ENCODE measurements at regions not wholly inside any gene's neighbourhood (a gene's known extent, or its start where the extent isn't known, plus 50 kb on each side); places are given as distances from the start of the nearest gene placed in this dataset.

DNA sequence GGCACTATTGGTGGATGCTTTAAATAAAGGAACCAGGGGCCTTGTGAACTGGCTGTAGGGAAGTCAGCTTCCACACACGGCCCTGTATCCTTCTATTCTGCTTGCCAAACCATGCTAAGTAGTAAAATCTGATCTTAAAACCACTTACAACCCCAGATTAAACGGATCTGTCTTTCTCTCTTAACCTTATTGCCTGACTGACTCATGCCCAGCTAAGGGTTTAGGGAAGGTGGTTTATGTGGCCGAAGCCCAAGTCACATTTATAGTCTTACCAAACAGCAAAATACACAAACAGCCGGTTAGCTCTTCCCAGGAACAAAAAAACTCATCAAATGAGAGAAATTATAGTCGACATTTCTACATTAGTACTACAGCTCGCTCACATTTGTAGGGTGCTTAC, 988.4 kb upstream of the TENM3 start:
- H3K79me2 ChIP-seq (ENCODE audit: low read length): no peaks in the 10 kb centered on the region
- H3K27me3 ChIP-seq (ENCODE audit: low read length): no peaks in the 10 kb centered on the region
- no peak overlapping the region for H3K4me2 ChIP-seq (ENCODE audit: low read depth, low read length, poor library complexity, severe bottlenecking)
- no peak overlapping the region for H3K4me3 ChIP-seq (ENCODE audit: low read length)
- no peaks in the 10 kb centered on the region for H3K9me2 ChIP-seq (replicated peaks; ENCODE audit: insufficient read depth, low read length)
- H3K27ac ChIP-seq (ENCODE audit: low read length): no peak overlapping the region
- H3K9me3 ChIP-seq (ENCODE audit: low read length): no peaks in the 10 kb centered on the region
- no peaks in the 10 kb centered on the region for H3K36me3 ChIP-seq (ENCODE audit: insufficient read depth, low read length)
- DNase-seq: no peak
- no peak overlapping the region for H3K9ac ChIP-seq (ENCODE audit: low read length)
- H4K20me1 ChIP-seq (ENCODE audit: insufficient read depth, low read depth, low read length): no peaks in the 10 kb centered on the region
- no peaks in the 10 kb centered on the region for H3K4me1 ChIP-seq (ENCODE audit: low read length)
- H2AFZ ChIP-seq (ENCODE audit: low read length): no peak overlapping the region

DNA sequence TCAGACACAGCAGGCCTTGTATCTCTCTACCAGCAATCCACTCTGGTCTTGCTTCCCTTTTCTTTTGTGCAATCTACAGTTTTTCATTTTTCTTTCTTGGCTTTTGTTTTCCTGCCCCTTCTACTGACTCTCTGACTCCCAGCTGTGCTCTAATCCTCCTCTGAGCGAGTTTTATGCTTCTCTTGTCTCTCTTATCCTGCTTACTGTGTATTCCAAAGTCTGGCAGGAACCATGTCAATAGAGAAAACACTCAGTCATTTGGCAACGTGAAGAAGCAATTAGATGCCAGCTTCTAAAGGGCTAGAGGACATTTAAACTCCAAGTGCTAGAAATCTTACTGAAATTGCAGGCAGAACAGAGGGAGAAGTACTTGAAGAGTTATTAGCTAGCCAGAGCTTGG, 984.6 kb upstream of the TENM3 start:
- H4K20me1 ChIP-seq (ENCODE audit: insufficient read depth, low read depth, low read length): no peaks in the 10 kb centered on the region
- H3K9me2 ChIP-seq (replicated peaks; ENCODE audit: insufficient read depth, low read length): no peaks in the 10 kb centered on the region
- no peaks in the 10 kb centered on the region for H3K9me3 ChIP-seq (ENCODE audit: low read length)
- no peak for DNase-seq
- H3K4me1 ChIP-seq (ENCODE audit: low read length): no peaks in the 10 kb centered on the region
- no peak overlapping the region for H3K4me2 ChIP-seq (ENCODE audit: low read depth, low read length, poor library complexity, severe bottlenecking)
- H3K36me3 ChIP-seq (ENCODE audit: insufficient read depth, low read length): no peaks in the 10 kb centered on the region
- H2AFZ ChIP-seq (ENCODE audit: low read length): no peak overlapping the region
- no peak overlapping the region for H3K4me3 ChIP-seq (ENCODE audit: low read length)
- H3K27me3 ChIP-seq (ENCODE audit: low read length): no peaks in the 10 kb centered on the region
- no peak overlapping the region for H3K27ac ChIP-seq (ENCODE audit: low read length)
- H3K9ac ChIP-seq (ENCODE audit: low read length): no peak overlapping the region
- no peaks in the 10 kb centered on the region for H3K79me2 ChIP-seq (ENCODE audit: low read length)

DNA sequence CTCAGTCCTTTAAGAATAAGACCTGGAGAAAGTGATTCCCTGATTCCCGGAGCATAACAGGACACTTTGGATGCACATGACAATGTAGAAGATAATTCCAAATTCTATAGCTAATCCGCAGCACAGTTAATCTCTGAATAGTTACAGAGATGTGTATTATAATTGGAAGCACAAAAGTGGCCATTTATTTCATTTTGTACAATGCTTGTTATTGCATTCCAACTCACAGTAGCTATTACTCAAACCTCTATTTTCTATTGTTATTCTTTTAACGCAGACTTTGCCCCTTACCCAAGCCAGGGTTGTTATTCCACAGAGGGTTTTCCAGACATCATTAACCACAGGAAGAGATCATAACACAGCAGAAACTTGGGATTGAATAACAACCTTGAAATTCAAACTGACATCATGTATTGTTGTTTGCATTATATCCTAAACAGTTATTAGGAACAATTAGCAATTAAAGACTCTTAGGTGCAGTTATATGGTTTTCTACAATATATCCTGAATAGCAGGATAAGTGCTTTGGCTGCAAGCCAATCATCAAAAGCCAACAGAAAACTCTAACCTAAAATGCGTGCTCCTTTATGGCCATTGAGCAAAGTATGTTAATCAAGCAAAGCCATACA, 984.0 kb upstream of the TENM3 start:
- no peak overlapping the region for H2AFZ ChIP-seq (ENCODE audit: low read length)
- H3K36me3 ChIP-seq (ENCODE audit: insufficient read depth, low read length): no peaks in the 10 kb centered on the region
- H4K20me1 ChIP-seq (ENCODE audit: insufficient read depth, low read depth, low read length): no peaks in the 10 kb centered on the region
- H3K27ac ChIP-seq (ENCODE audit: low read length): no peak overlapping the region
- no peak overlapping the region for H3K9ac ChIP-seq (ENCODE audit: low read length)
- H3K27me3 ChIP-seq (ENCODE audit: low read length): no peaks in the 10 kb centered on the region
- H3K79me2 ChIP-seq (ENCODE audit: low read length): no peaks in the 10 kb centered on the region
- DNase-seq: no peak
- H3K9me2 ChIP-seq (replicated peaks; ENCODE audit: insufficient read depth, low read length): no peaks in the 10 kb centered on the region
- H3K4me1 ChIP-seq (ENCODE audit: low read length): no peaks in the 10 kb centered on the region
- H3K4me2 ChIP-seq (ENCODE audit: low read depth, low read length, poor library complexity, severe bottlenecking): no peak overlapping the region
- no peak overlapping the region for H3K4me3 ChIP-seq (ENCODE audit: low read length)
- no peaks in the 10 kb centered on the region for H3K9me3 ChIP-seq (ENCODE audit: low read length)

DNA sequence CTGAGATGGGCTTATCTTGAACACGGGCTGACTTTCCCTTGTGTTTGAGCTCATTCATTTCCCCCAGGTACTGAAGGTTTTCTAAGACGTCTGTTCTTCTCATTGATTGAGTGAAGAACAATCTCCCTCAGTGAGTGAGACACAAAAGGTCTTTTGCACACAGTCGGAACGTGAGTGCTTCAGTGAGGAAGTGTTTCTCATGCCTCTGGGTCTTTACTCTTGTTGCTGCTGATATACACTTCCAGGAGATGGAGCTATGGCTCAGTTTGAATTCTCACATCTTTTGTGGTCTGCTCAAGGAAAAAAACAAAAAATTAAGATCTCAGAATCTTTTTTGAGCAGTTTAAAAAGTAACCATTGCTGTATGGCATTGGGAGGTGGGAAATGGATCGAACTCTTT, 981.9 kb upstream of the TENM3 start:
- Histone ChIP-seq H3K9me2 (replicated peaks; ENCODE audit: insufficient read depth, low read length) (no peaks in the 10 kb centered on the region), H3K27me3 (ENCODE audit: low read length) (no peaks in the 10 kb centered on the region), H4K20me1 (ENCODE audit: insufficient read depth, low read depth, low read length) (no peaks in the 10 kb centered on the region), H3K9ac (ENCODE audit: low read length) (no peak overlapping the region), H3K79me2 (ENCODE audit: low read length) (no peaks in the 10 kb centered on the region), H3K4me1 (ENCODE audit: low read length) (no peaks in the 10 kb centered on the region), H2AFZ (ENCODE audit: low read length) (no peak overlapping the region), H3K4me2 (ENCODE audit: low read depth, low read length, poor library complexity, severe bottlenecking) (no peak overlapping the region), H3K4me3 (ENCODE audit: low read length) (no peak overlapping the region), H3K36me3 (ENCODE audit: insufficient read depth, low read length) (no peaks in the 10 kb centered on the region), H3K9me3 (ENCODE audit: low read length) (no peaks in the 10 kb centered on the region), H3K27ac (ENCODE audit: low read length) (no peak overlapping the region)
- DNase-seq: no peak

DNA sequence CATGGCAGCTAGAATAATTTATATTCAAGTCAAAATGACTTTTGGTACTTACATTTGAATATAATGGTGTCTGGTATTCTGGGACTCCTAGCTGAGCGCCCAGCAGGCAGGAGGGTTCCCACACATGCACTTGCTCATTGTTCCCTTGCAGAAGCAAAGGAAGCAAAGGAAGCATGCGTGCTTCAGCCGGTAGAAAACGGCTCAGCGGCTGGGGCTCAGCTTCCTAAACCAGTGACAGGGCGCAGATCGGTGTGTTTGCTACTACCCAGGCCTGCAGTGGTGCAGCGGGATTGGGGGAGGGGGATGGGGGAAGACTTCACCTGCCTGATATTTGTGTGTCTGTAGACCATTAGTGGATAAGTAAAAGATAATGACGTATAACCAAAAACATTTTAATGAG, 978.3 kb upstream of the TENM3 start:
- no peak overlapping the region for H3K27ac ChIP-seq (ENCODE audit: low read length)
- no peaks in the 10 kb centered on the region for H3K36me3 ChIP-seq (ENCODE audit: insufficient read depth, low read length)
- H3K9ac ChIP-seq (ENCODE audit: low read length): no peak overlapping the region
- no peak overlapping the region for H3K4me2 ChIP-seq (ENCODE audit: low read depth, low read length, poor library complexity, severe bottlenecking)
- H2AFZ ChIP-seq (ENCODE audit: low read length): no peak overlapping the region
- H3K27me3 ChIP-seq (ENCODE audit: low read length): no peaks in the 10 kb centered on the region
- no peaks in the 10 kb centered on the region for H3K9me3 ChIP-seq (ENCODE audit: low read length)
- no peaks in the 10 kb centered on the region for H3K9me2 ChIP-seq (replicated peaks; ENCODE audit: insufficient read depth, low read length)
- no peaks in the 10 kb centered on the region for H4K20me1 ChIP-seq (ENCODE audit: insufficient read depth, low read depth, low read length)
- H3K79me2 ChIP-seq (ENCODE audit: low read length): no peaks in the 10 kb centered on the region
- no peaks in the 10 kb centered on the region for H3K4me1 ChIP-seq (ENCODE audit: low read length)
- no peak overlapping the region for H3K4me3 ChIP-seq (ENCODE audit: low read length)
- DNase-seq: no peak

DNA sequence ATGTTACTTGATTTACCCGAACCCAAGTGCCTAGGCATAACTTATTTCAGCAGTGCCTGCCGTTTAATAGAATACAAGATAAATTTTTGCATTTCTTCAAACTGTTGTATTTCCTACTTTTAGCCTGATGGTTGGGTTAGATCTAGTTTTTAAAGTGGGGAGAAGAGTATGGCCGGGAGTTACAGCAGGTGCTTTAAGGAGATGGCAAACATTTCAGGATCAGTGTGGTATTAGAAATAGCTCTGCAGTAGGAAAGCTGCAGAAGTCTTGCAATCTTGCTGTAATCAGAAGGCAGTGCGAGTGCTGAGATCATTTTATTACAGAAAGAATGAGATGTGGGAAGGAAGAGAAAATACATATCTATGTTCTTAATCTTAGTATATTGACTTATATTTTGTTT, 977.8 kb upstream of the TENM3 start:
- H3K9me3 ChIP-seq (ENCODE audit: low read length): no peaks in the 10 kb centered on the region
- DNase-seq: no peak
- no peak overlapping the region for H3K27ac ChIP-seq (ENCODE audit: low read length)
- H3K36me3 ChIP-seq (ENCODE audit: insufficient read depth, low read length): no peaks in the 10 kb centered on the region
- H3K4me1 ChIP-seq (ENCODE audit: low read length): no peaks in the 10 kb centered on the region
- no peak overlapping the region for H2AFZ ChIP-seq (ENCODE audit: low read length)
- no peaks in the 10 kb centered on the region for H3K27me3 ChIP-seq (ENCODE audit: low read length)
- H3K9me2 ChIP-seq (replicated peaks; ENCODE audit: insufficient read depth, low read length): no peaks in the 10 kb centered on the region
- H3K4me3 ChIP-seq (ENCODE audit: low read length): no peak overlapping the region
- H3K79me2 ChIP-seq (ENCODE audit: low read length): no peaks in the 10 kb centered on the region
- no peak overlapping the region for H3K4me2 ChIP-seq (ENCODE audit: low read depth, low read length, poor library complexity, severe bottlenecking)
- no peaks in the 10 kb centered on the region for H4K20me1 ChIP-seq (ENCODE audit: insufficient read depth, low read depth, low read length)
- no peak overlapping the region for H3K9ac ChIP-seq (ENCODE audit: low read length)

DNA sequence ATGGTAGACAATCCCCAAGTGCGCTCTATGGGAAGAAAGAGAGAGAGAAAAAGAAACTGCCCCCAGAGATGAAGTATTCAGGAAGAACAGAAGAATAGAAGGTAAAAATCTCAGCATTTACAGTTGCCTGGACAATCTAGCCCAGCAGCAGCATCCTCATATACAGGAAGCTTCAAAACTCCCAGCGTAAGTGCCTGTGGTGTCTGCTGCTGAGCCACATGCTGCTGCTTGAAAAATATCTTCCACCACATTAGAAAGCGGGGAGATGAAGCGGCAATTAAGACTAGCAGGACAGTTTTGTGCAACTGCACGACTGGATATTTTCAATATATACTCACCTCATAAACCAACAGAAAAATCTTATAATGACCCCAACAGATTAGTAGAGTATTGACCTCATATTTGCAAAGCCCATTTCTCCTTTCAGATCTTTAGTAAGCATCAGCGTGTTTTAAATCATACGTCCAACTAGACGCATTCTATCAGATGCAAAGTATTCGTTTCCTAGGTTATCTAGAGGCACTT, 972.0 kb upstream of the TENM3 start:
- H3K9me3 ChIP-seq (ENCODE audit: low read length): no peaks in the 10 kb centered on the region
- no peaks in the 10 kb centered on the region for H4K20me1 ChIP-seq (ENCODE audit: insufficient read depth, low read depth, low read length)
- no peaks in the 10 kb centered on the region for H3K79me2 ChIP-seq (ENCODE audit: low read length)
- H3K27me3 ChIP-seq (ENCODE audit: low read length): no peaks in the 10 kb centered on the region
- no peaks in the 10 kb centered on the region for H3K4me1 ChIP-seq (ENCODE audit: low read length)
- no peaks in the 10 kb centered on the region for H3K9me2 ChIP-seq (replicated peaks; ENCODE audit: insufficient read depth, low read length)
- H3K9ac ChIP-seq (ENCODE audit: low read length): no peak overlapping the region
- H3K4me3 ChIP-seq (ENCODE audit: low read length): no peak overlapping the region
- DNase-seq: no peak
- no peaks in the 10 kb centered on the region for H3K36me3 ChIP-seq (ENCODE audit: insufficient read depth, low read length)
- no peak overlapping the region for H3K4me2 ChIP-seq (ENCODE audit: low read depth, low read length, poor library complexity, severe bottlenecking)
- H3K27ac ChIP-seq (ENCODE audit: low read length): no peak overlapping the region
- H2AFZ ChIP-seq (ENCODE audit: low read length): no peak overlapping the region

DNA sequence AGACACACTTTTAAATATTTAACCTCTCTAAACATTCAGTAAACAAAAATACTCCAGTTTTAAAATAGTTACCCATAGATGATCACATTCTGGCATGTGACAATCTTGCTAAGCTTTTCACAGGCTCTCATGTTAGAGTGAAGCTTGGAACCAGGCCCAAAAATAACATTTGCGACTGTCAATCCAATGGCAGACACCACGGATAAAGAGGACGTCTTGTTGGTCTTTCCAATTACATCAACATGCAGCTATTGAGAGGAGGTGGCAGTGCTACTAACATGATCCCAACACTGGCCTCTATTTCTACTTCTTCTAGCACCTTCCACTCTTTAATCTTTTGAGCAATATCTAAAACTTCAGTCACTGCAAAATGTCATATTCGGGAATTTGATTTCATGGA, 970.8 kb upstream of the TENM3 start:
- Histone ChIP-seq H2AFZ (ENCODE audit: low read length) (no peak overlapping the region), H3K9ac (ENCODE audit: low read length) (no peak overlapping the region), H3K27me3 (ENCODE audit: low read length) (no peaks in the 10 kb centered on the region), H3K36me3 (ENCODE audit: insufficient read depth, low read length) (no peaks in the 10 kb centered on the region), H3K4me2 (ENCODE audit: low read depth, low read length, poor library complexity, severe bottlenecking) (no peak overlapping the region), H3K9me2 (replicated peaks; ENCODE audit: insufficient read depth, low read length) (no peaks in the 10 kb centered on the region), H3K4me3 (ENCODE audit: low read length) (no peak overlapping the region), H3K4me1 (ENCODE audit: low read length) (no peaks in the 10 kb centered on the region), H3K9me3 (ENCODE audit: low read length) (no peaks in the 10 kb centered on the region), H4K20me1 (ENCODE audit: insufficient read depth, low read depth, low read length) (no peaks in the 10 kb centered on the region), H3K27ac (ENCODE audit: low read length) (no peak overlapping the region), H3K79me2 (ENCODE audit: low read length) (no peaks in the 10 kb centered on the region)
- no peak for DNase-seq

DNA sequence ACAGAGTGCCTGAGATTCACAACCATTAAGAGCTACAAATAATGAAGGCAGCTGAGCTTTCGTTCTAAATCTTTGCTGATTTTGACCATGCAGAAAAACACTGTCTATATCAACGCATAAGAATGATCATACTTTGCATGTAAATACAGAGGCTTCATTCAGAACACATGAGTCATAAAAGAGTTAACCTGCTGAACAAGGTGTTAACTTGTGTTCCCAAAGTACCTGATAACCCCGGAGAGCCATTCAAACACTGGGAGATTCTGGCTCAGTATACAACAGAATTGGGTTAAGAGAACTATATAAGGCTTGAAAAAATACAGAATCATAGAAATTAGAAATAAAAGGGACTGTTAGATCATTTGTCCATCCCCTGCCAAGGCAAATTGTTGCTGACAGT, 964.3 kb upstream of the TENM3 start:
- Histone ChIP-seq H3K9ac (ENCODE audit: low read length) (no peak overlapping the region), H3K4me3 (ENCODE audit: low read length) (no peak overlapping the region), H2AFZ (ENCODE audit: low read length) (no peak overlapping the region), H3K4me1 (ENCODE audit: low read length) (no peaks in the 10 kb centered on the region), H3K9me2 (replicated peaks; ENCODE audit: insufficient read depth, low read length) (no peaks in the 10 kb centered on the region), H3K4me2 (ENCODE audit: low read depth, low read length, poor library complexity, severe bottlenecking) (no peak overlapping the region), H3K27ac (ENCODE audit: low read length) (no peak overlapping the region), H3K27me3 (ENCODE audit: low read length) (no peaks in the 10 kb centered on the region), H3K79me2 (ENCODE audit: low read length) (no peaks in the 10 kb centered on the region), H3K9me3 (ENCODE audit: low read length) (no peaks in the 10 kb centered on the region), H3K36me3 (ENCODE audit: insufficient read depth, low read length) (no peaks in the 10 kb centered on the region), H4K20me1 (ENCODE audit: insufficient read depth, low read depth, low read length) (no peaks in the 10 kb centered on the region)
- DNase-seq: no peak
